Loucy (cell line): ENCODE measurements at regions not wholly inside any gene's neighbourhood (a gene's known extent, or its start where the extent isn't known, plus 50 kb on each side); places are given as distances from the start of the nearest gene placed in this dataset.

Experiments used
- CTCF ChIP-seq: fragments of 200-600 bp; sonication (generic); conservative IDR thresholded peaks from 2 replicates; pipeline ENCODE4 v1.5.1; 2014; ENCODE audit warnings: mild to moderate bottlenecking, antibody characterized with exemption, low read length
- EZH2phosphoT487 ChIP-seq: fragments of 200-600 bp; IDR thresholded peaks from 2 replicates; pipeline ENCODE4 v1.6.1; 2018; ENCODE audit warnings: antibody characterized with exemption, mild to moderate bottlenecking, moderate library complexity, borderline replicate concordance

- TF ChIP-seq CTCF, result no peak
- no peak for TF ChIP-seq EZH2phosphoT487
These were observed 142.9 kb upstream of the POU5F2 start for GRCh38 chr5:93884254-93884653.
